ENCODE measurements at regions not wholly inside any gene's neighbourhood (a gene's known extent, or its start where the extent isn't known, plus 50 kb on each side); places are given as distances from the start of the nearest gene placed in this dataset.

DNA sequence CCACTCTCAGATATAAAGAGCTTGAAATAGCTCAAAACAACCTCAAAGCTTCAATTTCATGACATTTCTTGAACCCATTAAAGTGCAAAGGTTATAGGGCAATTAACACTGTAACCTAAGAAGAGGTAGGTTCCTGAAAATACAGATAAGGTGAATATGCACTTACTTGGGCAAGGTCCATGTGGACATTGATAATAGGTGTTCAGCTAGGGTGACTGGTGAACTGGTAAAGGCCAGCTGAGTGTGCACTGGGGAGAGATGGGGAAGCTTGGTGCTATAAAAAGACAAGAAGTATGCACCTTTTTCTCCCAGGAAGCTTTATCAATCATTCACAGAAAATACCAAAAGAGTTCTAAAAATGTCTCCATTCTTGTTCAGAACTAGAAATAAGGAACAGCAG lies 418.6 kb downstream of the SLC16A7 start (continued):
- TF ChIP-seq SCRT2 (tag by site-specific recombination; IDR thresholded peaks at IDR 0.05) (no peak), ZNF626 (tag by site-specific recombination; IDR thresholded peaks at IDR 0.05) (no peak), ZNF335 (tag by site-specific recombination; conservative IDR thresholded peaks at IDR 0.05) (no peak), ZNF2 (tag by site-specific recombination; IDR thresholded peaks at IDR 0.05) (no peak)
- TF ChIP-seq, protein P1, sequence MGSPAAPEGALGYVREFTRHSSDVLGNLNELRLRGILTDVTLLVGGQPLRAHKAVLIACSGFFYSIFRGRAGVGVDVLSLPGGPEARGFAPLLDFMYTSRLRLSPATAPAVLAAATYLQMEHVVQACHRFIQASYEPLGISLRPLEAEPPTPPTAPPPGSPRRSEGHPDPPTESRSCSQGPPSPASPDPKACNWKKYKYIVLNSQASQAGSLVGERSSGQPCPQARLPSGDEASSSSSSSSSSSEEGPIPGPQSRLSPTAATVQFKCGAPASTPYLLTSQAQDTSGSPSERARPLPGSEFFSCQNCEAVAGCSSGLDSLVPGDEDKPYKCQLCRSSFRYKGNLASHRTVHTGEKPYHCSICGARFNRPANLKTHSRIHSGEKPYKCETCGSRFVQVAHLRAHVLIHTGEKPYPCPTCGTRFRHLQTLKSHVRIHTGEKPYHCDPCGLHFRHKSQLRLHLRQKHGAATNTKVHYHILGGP (tag by site-specific recombination; IDR thresholded peaks at IDR 0.05): no peak

- TF ChIP-seq ZFP3 (tag by site-specific recombination; IDR thresholded peaks at IDR 0.05; ENCODE audit: low read depth) (no peak), KLF8 (tag by site-specific recombination; IDR thresholded peaks at IDR 0.05) (no peak), PRDM1 (tag by site-specific recombination; IDR thresholded peaks at IDR 0.05) (no peak), ZXDB (tag by site-specific recombination; IDR thresholded peaks at IDR 0.05) (no peak), ZNF785 (tag by site-specific recombination; IDR thresholded peaks at IDR 0.05) (no peak), ZNF184 (tag by site-specific recombination; IDR thresholded peaks at IDR 0.05) (no peak), INSM2 (tag by site-specific recombination; IDR thresholded peaks at IDR 0.05) (no peak), ZNF658 (tag by site-specific recombination; IDR thresholded peaks at IDR 0.05) (no peak), ZNF121 (tag by site-specific recombination; IDR thresholded peaks at IDR 0.05) (no peak), TCF7L2 (IDR thresholded peaks at IDR 0.05; ENCODE audit: borderline replicate concordance, low read depth, low read length) (no peak), ZNF274 (IDR thresholded peaks at IDR 0.05; ENCODE audit: low read length) (no peak), ZNF274 (tag by site-specific recombination; IDR thresholded peaks at IDR 0.05; ENCODE audit: borderline replicate concordance) (no peak), ZNF155 (tag by site-specific recombination; IDR thresholded peaks at IDR 0.05) (no peak), ZSCAN23 (tag by site-specific recombination; IDR thresholded peaks at IDR 0.05) (no peak)
- TF ChIP-seq, protein P2, sequence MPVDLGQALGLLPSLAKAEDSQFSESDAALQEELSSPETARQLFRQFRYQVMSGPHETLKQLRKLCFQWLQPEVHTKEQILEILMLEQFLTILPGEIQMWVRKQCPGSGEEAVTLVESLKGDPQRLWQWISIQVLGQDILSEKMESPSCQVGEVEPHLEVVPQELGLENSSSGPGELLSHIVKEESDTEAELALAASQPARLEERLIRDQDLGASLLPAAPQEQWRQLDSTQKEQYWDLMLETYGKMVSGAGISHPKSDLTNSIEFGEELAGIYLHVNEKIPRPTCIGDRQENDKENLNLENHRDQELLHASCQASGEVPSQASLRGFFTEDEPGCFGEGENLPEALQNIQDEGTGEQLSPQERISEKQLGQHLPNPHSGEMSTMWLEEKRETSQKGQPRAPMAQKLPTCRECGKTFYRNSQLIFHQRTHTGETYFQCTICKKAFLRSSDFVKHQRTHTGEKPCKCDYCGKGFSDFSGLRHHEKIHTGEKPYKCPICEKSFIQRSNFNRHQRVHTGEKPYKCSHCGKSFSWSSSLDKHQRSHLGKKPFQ (tag by site-specific recombination; IDR thresholded peaks at IDR 0.05): no peak
- TF ChIP-seq, protein P3, sequence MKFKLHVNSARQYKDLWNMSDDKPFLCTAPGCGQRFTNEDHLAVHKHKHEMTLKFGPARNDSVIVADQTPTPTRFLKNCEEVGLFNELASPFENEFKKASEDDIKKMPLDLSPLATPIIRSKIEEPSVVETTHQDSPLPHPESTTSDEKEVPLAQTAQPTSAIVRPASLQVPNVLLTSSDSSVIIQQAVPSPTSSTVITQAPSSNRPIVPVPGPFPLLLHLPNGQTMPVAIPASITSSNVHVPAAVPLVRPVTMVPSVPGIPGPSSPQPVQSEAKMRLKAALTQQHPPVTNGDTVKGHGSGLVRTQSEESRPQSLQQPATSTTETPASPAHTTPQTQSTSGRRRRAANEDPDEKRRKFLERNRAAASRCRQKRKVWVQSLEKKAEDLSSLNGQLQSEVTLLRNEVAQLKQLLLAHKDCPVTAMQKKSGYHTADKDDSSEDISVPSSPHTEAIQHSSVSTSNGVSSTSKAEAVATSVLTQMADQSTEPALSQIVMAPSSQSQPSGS (tag by site-specific recombination; IDR thresholded peaks at IDR 0.05; ENCODE audit: low read depth): no peak
- H3K36me3 ChIP-seq (ENCODE audit: control insufficient read depth in 2 of 2, insufficient read depth in 1 of 2, low read length in 2 of 2): no peaks in the 10 kb centered on the region
- no peaks in the 10 kb centered on the region for H3K4me1 ChIP-seq (ENCODE audit: control insufficient read depth, insufficient read depth, low read length)
- H3K4me3 ChIP-seq (ENCODE audit: low read depth, low read length): no peak overlapping the region
- CTCF ChIA-PET: no interaction called here
- no peaks in the 10 kb centered on the region for H3K9me3 ChIP-seq (ENCODE audit: control insufficient read depth, insufficient read depth, low read depth, low read length)
- H3K27ac ChIP-seq (ENCODE audit: extremely low read depth, low read depth, low read length): no peak overlapping the region
- POLR2A ChIA-PET: no interaction called here
These were observed 424.2 kb downstream of the SLC16A7 start for GRCh38 chr12:60020068-60020467.

Data from HEK293 (cell line).